Amygdala (tissue), 56 donors: ENCODE measurements at regions not wholly inside any gene's neighbourhood (a gene's known extent, or its start where the extent isn't known, plus 50 kb on each side); places are given as distances from the start of the nearest gene placed in this dataset.
"Not testable (repeated sequence)": the region's sequence is repeated elsewhere in the genome, so short reads cannot be mapped to it uniquely, and the experiment has no call there.

Experiments
- DNase-seq, 56 donors: peaks; one replicate each; lab custom pipeline; 2025; lab: John Stamatoyannopoulos, UW

GRCh38 chr3:634511-634910 is 437.9 kb downstream of the CHL1 start:
- no peak for DNase-seq

GRCh38 chr3:635393-635792 is 438.8 kb downstream of the CHL1 start:
- DNase-seq = no peak

GRCh38 chr3:643376-643775 is 446.8 kb downstream of the CHL1 start:
- no peak for DNase-seq

GRCh38 chr3:655824-656223 is 437.0 kb upstream of the CNTN6 start:
- DNase-seq = no peak

- DNase-seq = no peak
These were observed 431.5 kb upstream of the CNTN6 start for GRCh38 chr3:661356-661755.

GRCh38 chr3:674116-674515 is 418.7 kb upstream of the CNTN6 start:
- DNase-seq = no peak

GRCh38 chr3:675846-676245 is 417.0 kb upstream of the CNTN6 start:
- DNase-seq = no peak

GRCh38 chr3:683770-684169 is 409.1 kb upstream of the CNTN6 start:
- no peak for DNase-seq

GRCh38 chr3:690770-691169 is 402.1 kb upstream of the CNTN6 start:
- DNase-seq = no peak

GRCh38 chr3:700514-700913 is 392.3 kb upstream of the CNTN6 start:
- DNase-seq = no peak

- DNase-seq = peak in 1 of 56 donors; percentile 0
These were observed 385.8 kb upstream of the CNTN6 start for GRCh38 chr3:707041-707440.

- DNase-seq = no peak
These were observed 379.7 kb upstream of the CNTN6 start for GRCh38 chr3:713006-713621.

- no peak for DNase-seq
These were observed 378.7 kb upstream of the CNTN6 start for GRCh38 chr3:713947-714620.

GRCh38 chr3:721086-721485 is 371.7 kb upstream of the CNTN6 start:
- DNase-seq = no peak

- no peak for DNase-seq
These were observed 360.4 kb upstream of the CNTN6 start for GRCh38 chr3:732326-732928.

- DNase-seq = no peak
These were observed 359.5 kb upstream of the CNTN6 start for GRCh38 chr3:733313-733712.

- no peak for DNase-seq
These were observed 335.1 kb upstream of the CNTN6 start for GRCh38 chr3:757711-758110.

GRCh38 chr3:759106-759505 is 333.7 kb upstream of the CNTN6 start:
- no peak for DNase-seq

- not testable (repeated sequence) for DNase-seq
These were observed 319.4 kb upstream of the CNTN6 start for GRCh38 chr3:773433-773832.

- no peak for DNase-seq
These were observed 317.5 kb upstream of the CNTN6 start for GRCh38 chr3:775178-775880.

- no peak for DNase-seq
These were observed 312.3 kb upstream of the CNTN6 start for GRCh38 chr3:780505-780904.

- peak in 1 of 56 donors; percentile 1 for DNase-seq
These were observed 301.4 kb upstream of the CNTN6 start for GRCh38 chr3:791442-791841.
